GM11168 (cell line): ENCODE measurements at regions not wholly inside any gene's neighbourhood (a gene's known extent, or its start where the extent isn't known, plus 50 kb on each side); places are given as distances from the start of the nearest gene placed in this dataset.
"Not testable (repeated sequence)": the region's sequence is repeated elsewhere in the genome, so short reads cannot be mapped to it uniquely, and the experiment has no call there.

Experiments used
- in situ Hi-C: fragments of 300-500 bp; cut with MboI; formaldehyde crosslinking; loops from one replicate; pipeline ENCODE4 v1.12.0; 2022; ENCODE audit warnings: low sequenced_read_pairs; ENCODE audit not compliant: unreplicated experiment

- in situ Hi-C loops = no loop called here
Measured at GRCh38 chr15:36185845-36186244, 393.6 kb upstream of the CDIN1 start.

- in situ Hi-C loops = no loop called here
Measured at GRCh38 chr15:36186376-36186775, 393.1 kb upstream of the CDIN1 start.

GRCh38 chr15:36191459-36191858 is 388.0 kb upstream of the CDIN1 start:
- in situ Hi-C loops = no loop called here

GRCh38 chr15:36195361-36196007 is 383.9 kb upstream of the CDIN1 start:
- in situ Hi-C loops = not testable (repeated sequence)

- in situ Hi-C loops = no loop called here
Measured at GRCh38 chr15:36208868-36209582, 370.4 kb upstream of the CDIN1 start.

GRCh38 chr15:36210426-36210825 is 369.0 kb upstream of the CDIN1 start:
- in situ Hi-C loops = no loop called here

GRCh38 chr15:36218322-36218721 is 361.1 kb upstream of the CDIN1 start:
- in situ Hi-C loops = no loop called here

GRCh38 chr15:36218991-36219390 is 360.4 kb upstream of the CDIN1 start:
- in situ Hi-C loops = no loop called here

- in situ Hi-C loops = no loop called here
Measured at GRCh38 chr15:36221992-36222391, 357.4 kb upstream of the CDIN1 start.

GRCh38 chr15:36230776-36231175 is 348.6 kb upstream of the CDIN1 start:
- in situ Hi-C loops = no loop called here

- in situ Hi-C loops = no loop called here
Measured at GRCh38 chr15:36232491-36232890, 346.9 kb upstream of the CDIN1 start.

- in situ Hi-C loops = no loop called here
Measured at GRCh38 chr15:36234743-36235142, 344.7 kb upstream of the CDIN1 start.

GRCh38 chr15:36235173-36235572 is 344.3 kb upstream of the CDIN1 start:
- in situ Hi-C loops = no loop called here

- in situ Hi-C loops = no loop called here
Measured at GRCh38 chr15:36239509-36239908, 339.9 kb upstream of the CDIN1 start.

GRCh38 chr15:36251450-36251849 is 328.0 kb upstream of the CDIN1 start:
- in situ Hi-C loops = no loop called here

GRCh38 chr15:36252146-36252711 is 327.2 kb upstream of the CDIN1 start:
- in situ Hi-C loops = no loop called here

GRCh38 chr15:36254426-36254825 is 325.0 kb upstream of the CDIN1 start:
- in situ Hi-C loops = no loop called here

- in situ Hi-C loops = no loop called here
Measured at GRCh38 chr15:36256404-36256807, 323.0 kb upstream of the CDIN1 start.

- in situ Hi-C loops = no loop called here
Measured at GRCh38 chr15:36263666-36264065, 315.8 kb upstream of the CDIN1 start.

- in situ Hi-C loops = no loop called here
Measured at GRCh38 chr15:36265422-36265821, 314.0 kb upstream of the CDIN1 start.

GRCh38 chr15:36271048-36271447 is 308.4 kb upstream of the CDIN1 start:
- in situ Hi-C loops = no loop called here

GRCh38 chr15:36275656-36276055 is 303.8 kb upstream of the CDIN1 start:
- in situ Hi-C loops = no loop called here
